ENCODE measurements at regions not wholly inside any gene's neighbourhood (a gene's known extent, or its start where the extent isn't known, plus 50 kb on each side); places are given as distances from the start of the nearest gene placed in this dataset.

DNA sequence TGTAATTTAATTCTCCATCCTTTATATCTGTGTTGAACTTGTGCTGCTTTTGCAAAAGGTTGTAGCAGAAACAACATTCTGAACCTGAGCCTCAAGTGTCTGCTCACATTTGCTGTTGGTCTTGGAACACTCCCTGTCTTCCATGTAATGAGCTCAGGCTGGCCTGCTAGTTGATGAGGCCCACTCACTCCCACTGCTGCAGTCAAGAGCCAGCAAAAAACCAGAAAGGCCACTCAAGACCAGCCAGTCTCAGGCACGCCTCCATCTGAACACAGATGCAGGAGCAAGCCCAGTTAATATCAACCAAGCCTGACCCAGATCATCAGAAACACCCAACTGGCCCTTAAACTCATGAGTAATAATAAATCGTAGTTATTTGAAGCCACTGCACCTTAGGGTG lies 342.2 kb upstream of the NFIA start:
- no peak overlapping the region for H2AFZ ChIP-seq (ENCODE audit: low read length)
- no peak for DNase-seq
- H3K4me2 ChIP-seq (ENCODE audit: low read depth, low read length, poor library complexity, severe bottlenecking), result no peak overlapping the region
- no peaks in the 10 kb centered on the region for H3K9me3 ChIP-seq (ENCODE audit: low read length)
- H3K4me3 ChIP-seq (ENCODE audit: low read length), result no peak overlapping the region
- H3K27ac ChIP-seq (ENCODE audit: low read length), result no peak overlapping the region
- no peaks in the 10 kb centered on the region for H4K20me1 ChIP-seq (ENCODE audit: insufficient read depth, low read depth, low read length)
- no peaks in the 10 kb centered on the region for H3K27me3 ChIP-seq (ENCODE audit: low read length)
- H3K9ac ChIP-seq (ENCODE audit: low read length), result no peak overlapping the region
- no peaks in the 10 kb centered on the region for H3K36me3 ChIP-seq (ENCODE audit: insufficient read depth, low read length)
- H3K9me2 ChIP-seq (replicated peaks; ENCODE audit: insufficient read depth, low read length), result no peaks in the 10 kb centered on the region
- no peaks in the 10 kb centered on the region for H3K4me1 ChIP-seq (ENCODE audit: low read length)
- no peaks in the 10 kb centered on the region for H3K79me2 ChIP-seq (ENCODE audit: low read length)

DNA sequence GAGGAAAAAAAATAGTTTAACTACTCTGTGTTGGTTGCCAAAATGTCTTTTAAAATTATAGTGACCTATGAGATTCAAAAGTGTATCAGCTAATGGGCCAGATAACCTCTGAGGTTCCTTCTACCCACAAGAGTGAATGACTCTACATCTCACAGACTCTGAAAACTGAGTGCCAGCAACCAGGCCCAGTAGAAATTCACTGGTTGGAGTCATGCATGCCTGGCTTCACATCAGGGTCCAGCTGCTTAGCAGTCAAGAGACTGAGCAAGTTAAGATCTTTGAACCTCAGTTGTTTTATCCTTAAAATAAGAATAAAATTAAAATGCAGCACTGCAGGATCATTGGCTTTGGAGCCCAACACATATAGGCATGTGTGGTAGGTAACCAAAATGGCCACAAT lies 342.6 kb upstream of the NFIA start:
- Histone ChIP-seq H3K9me2 (replicated peaks; ENCODE audit: insufficient read depth, low read length) (no peaks in the 10 kb centered on the region), H2AFZ (ENCODE audit: low read length) (no peak overlapping the region), H3K36me3 (ENCODE audit: insufficient read depth, low read length) (no peaks in the 10 kb centered on the region), H3K9ac (ENCODE audit: low read length) (no peak overlapping the region), H3K27me3 (ENCODE audit: low read length) (no peaks in the 10 kb centered on the region), H3K4me3 (ENCODE audit: low read length) (no peak overlapping the region), H3K79me2 (ENCODE audit: low read length) (no peaks in the 10 kb centered on the region), H3K27ac (ENCODE audit: low read length) (no peak overlapping the region), H3K9me3 (ENCODE audit: low read length) (no peaks in the 10 kb centered on the region), H4K20me1 (ENCODE audit: insufficient read depth, low read depth, low read length) (no peaks in the 10 kb centered on the region), H3K4me1 (ENCODE audit: low read length) (no peaks in the 10 kb centered on the region), H3K4me2 (ENCODE audit: low read depth, low read length, poor library complexity, severe bottlenecking) (no peak overlapping the region)
- no peak for DNase-seq

DNA sequence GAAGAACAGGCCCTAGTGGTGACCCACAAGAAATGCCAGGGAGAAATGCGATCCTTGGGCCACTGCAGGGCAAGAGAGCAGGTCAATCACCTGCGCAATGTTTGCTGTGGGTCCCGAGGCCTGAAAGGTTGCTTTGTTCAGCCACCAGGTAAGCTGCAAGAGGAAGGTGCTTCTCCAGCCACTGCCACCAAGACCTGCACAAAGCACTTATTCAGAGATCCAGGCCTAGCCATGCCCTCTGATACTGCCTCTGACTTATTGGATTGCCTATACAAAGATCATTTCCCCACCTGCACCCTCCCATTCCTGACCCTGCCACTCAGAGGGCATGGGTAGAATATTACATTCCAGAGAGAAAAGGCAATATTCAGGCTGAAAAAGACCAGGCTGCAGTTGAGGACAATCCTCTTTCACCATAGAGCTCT lies 349.4 kb upstream of the NFIA start:
- Histone ChIP-seq H3K9ac (ENCODE audit: low read length) (no peak overlapping the region), H3K27ac (ENCODE audit: low read length) (no peak overlapping the region), H4K20me1 (ENCODE audit: insufficient read depth, low read depth, low read length) (no peaks in the 10 kb centered on the region), H3K9me3 (ENCODE audit: low read length) (no peaks in the 10 kb centered on the region), H3K4me2 (ENCODE audit: low read depth, low read length, poor library complexity, severe bottlenecking) (no peak overlapping the region), H3K9me2 (replicated peaks; ENCODE audit: insufficient read depth, low read length) (no peaks in the 10 kb centered on the region), H3K36me3 (ENCODE audit: insufficient read depth, low read length) (no peaks in the 10 kb centered on the region), H2AFZ (ENCODE audit: low read length) (no peak overlapping the region), H3K4me1 (ENCODE audit: low read length) (peaks cover 8% of the 10 kb centered on the region), H3K27me3 (ENCODE audit: low read length) (no peaks in the 10 kb centered on the region), H3K79me2 (ENCODE audit: low read length) (no peaks in the 10 kb centered on the region), H3K4me3 (ENCODE audit: low read length) (no peak overlapping the region)
- DNase-seq, result no peak

DNA sequence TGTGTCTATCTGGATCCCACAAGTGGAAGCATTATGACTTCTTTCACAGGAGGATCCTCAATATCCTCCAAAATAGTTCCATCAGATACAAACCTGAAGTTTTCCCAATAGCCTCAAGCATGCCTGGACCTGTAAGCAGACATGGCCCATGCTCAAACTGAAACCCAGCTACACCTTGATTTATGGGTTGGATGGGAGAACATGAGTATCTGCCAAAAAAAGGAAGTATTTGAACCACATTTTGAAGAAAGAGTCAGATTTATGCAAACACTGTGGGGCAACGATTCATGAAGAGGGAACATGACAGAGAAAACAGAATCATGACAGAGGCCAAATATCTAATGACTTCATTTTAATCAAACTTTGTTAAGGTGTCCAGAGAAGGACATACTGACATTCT lies 351.0 kb upstream of the NFIA start:
- H2AFZ ChIP-seq (ENCODE audit: low read length), result no peak overlapping the region
- no peaks in the 10 kb centered on the region for H3K27me3 ChIP-seq (ENCODE audit: low read length)
- no peaks in the 10 kb centered on the region for H3K9me2 ChIP-seq (replicated peaks; ENCODE audit: insufficient read depth, low read length)
- H3K4me2 ChIP-seq (ENCODE audit: low read depth, low read length, poor library complexity, severe bottlenecking), result no peak overlapping the region
- H3K27ac ChIP-seq (ENCODE audit: low read length), result no peak overlapping the region
- peaks cover 8% of the 10 kb centered on the region for H3K4me1 ChIP-seq (ENCODE audit: low read length)
- DNase-seq, result no peak
- no peak overlapping the region for H3K9ac ChIP-seq (ENCODE audit: low read length)
- no peaks in the 10 kb centered on the region for H3K79me2 ChIP-seq (ENCODE audit: low read length)
- H4K20me1 ChIP-seq (ENCODE audit: insufficient read depth, low read depth, low read length), result no peaks in the 10 kb centered on the region
- H3K4me3 ChIP-seq (ENCODE audit: low read length), result no peak overlapping the region
- H3K9me3 ChIP-seq (ENCODE audit: low read length), result no peaks in the 10 kb centered on the region
- no peaks in the 10 kb centered on the region for H3K36me3 ChIP-seq (ENCODE audit: insufficient read depth, low read length)

DNA sequence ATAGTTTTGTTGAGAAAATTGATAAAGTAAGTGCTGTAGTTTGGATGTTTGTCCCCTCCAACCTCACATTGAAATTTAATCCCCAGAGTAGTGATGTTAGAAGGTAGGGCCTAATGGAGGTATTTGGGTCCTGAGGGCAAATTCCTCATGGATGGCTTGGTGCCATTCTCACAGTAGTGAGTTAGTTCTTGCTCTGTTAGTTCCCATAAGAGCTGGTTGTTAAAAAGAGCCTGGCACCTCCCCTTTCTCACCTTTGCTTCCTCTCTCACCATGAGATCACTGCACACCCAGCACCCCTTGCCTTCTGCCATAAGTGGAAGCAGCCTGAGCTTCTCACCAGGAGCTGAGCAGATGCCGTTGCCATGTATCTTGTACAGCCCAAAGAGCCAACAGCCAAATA lies 354.8 kb upstream of the NFIA start:
- H3K9me2 ChIP-seq (replicated peaks; ENCODE audit: insufficient read depth, low read length), result no peaks in the 10 kb centered on the region
- H3K27me3 ChIP-seq (ENCODE audit: low read length), result no peaks in the 10 kb centered on the region
- H3K9me3 ChIP-seq (ENCODE audit: low read length), result no peaks in the 10 kb centered on the region
- H3K4me1 ChIP-seq (ENCODE audit: low read length), result peaks cover 8% of the 10 kb centered on the region
- H3K9ac ChIP-seq (ENCODE audit: low read length), result no peak overlapping the region
- H3K79me2 ChIP-seq (ENCODE audit: low read length), result no peaks in the 10 kb centered on the region
- no peaks in the 10 kb centered on the region for H3K36me3 ChIP-seq (ENCODE audit: insufficient read depth, low read length)
- H2AFZ ChIP-seq (ENCODE audit: low read length), result no peak overlapping the region
- no peak overlapping the region for H3K27ac ChIP-seq (ENCODE audit: low read length)
- no peak overlapping the region for H3K4me2 ChIP-seq (ENCODE audit: low read depth, low read length, poor library complexity, severe bottlenecking)
- DNase-seq, result no peak
- no peak overlapping the region for H3K4me3 ChIP-seq (ENCODE audit: low read length)
- H4K20me1 ChIP-seq (ENCODE audit: insufficient read depth, low read depth, low read length), result no peaks in the 10 kb centered on the region

DNA sequence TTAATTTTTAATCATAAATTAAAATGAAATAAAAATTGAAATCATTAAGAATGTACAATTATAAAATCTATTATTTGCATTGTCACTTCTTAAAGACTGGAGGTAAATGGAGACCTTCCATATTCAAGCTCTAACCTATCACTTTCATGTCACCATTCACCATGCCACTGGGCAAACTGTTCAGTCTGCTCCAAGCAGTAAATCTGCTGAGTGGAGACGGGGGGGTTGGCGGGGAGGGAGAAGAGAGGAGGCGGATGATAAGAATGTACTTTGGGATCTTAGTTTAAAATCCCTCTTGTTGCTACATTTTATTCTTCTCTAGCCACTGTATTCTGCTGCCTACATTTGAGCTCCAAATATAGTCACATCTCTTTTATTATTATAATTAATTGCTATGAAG lies 365.9 kb upstream of the NFIA start:
- H2AFZ ChIP-seq (ENCODE audit: low read length), result no peak overlapping the region
- H3K9ac ChIP-seq (ENCODE audit: low read length), result no peak overlapping the region
- no peak overlapping the region for H3K27ac ChIP-seq (ENCODE audit: low read length)
- no peak overlapping the region for H3K4me2 ChIP-seq (ENCODE audit: low read depth, low read length, poor library complexity, severe bottlenecking)
- H3K4me1 ChIP-seq (ENCODE audit: low read length), result no peaks in the 10 kb centered on the region
- DNase-seq, result no peak
- no peak overlapping the region for H3K4me3 ChIP-seq (ENCODE audit: low read length)
- H3K27me3 ChIP-seq (ENCODE audit: low read length), result no peaks in the 10 kb centered on the region
- no peaks in the 10 kb centered on the region for H3K79me2 ChIP-seq (ENCODE audit: low read length)
- H3K9me2 ChIP-seq (replicated peaks; ENCODE audit: insufficient read depth, low read length), result no peaks in the 10 kb centered on the region
- H4K20me1 ChIP-seq (ENCODE audit: insufficient read depth, low read depth, low read length), result no peaks in the 10 kb centered on the region
- no peaks in the 10 kb centered on the region for H3K9me3 ChIP-seq (ENCODE audit: low read length)
- H3K36me3 ChIP-seq (ENCODE audit: insufficient read depth, low read length), result no peaks in the 10 kb centered on the region

DNA sequence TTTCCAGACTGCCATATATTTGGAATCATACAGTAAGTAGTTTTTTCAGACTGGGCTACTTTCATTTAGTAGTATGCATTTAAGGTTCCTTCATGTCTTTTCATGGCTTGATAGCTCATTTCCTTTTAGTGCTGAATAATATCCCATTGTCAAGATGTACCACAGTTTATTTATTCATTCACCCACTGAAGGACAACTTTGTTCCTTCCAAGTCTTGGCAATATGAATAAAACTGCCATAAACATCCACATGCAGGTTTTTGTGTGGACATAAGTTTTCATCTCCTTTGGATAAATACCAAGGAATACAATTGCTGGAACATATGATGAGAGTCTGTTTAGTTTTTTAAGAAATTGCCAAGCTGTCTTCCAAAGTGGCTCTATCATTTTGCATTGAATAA lies 366.4 kb upstream of the NFIA start:
- no peaks in the 10 kb centered on the region for H3K9me3 ChIP-seq (ENCODE audit: low read length)
- DNase-seq, result no peak
- no peak overlapping the region for H3K4me3 ChIP-seq (ENCODE audit: low read length)
- H3K4me2 ChIP-seq (ENCODE audit: low read depth, low read length, poor library complexity, severe bottlenecking), result no peak overlapping the region
- no peak overlapping the region for H3K27ac ChIP-seq (ENCODE audit: low read length)
- H4K20me1 ChIP-seq (ENCODE audit: insufficient read depth, low read depth, low read length), result no peaks in the 10 kb centered on the region
- no peaks in the 10 kb centered on the region for H3K9me2 ChIP-seq (replicated peaks; ENCODE audit: insufficient read depth, low read length)
- H3K9ac ChIP-seq (ENCODE audit: low read length), result no peak overlapping the region
- no peaks in the 10 kb centered on the region for H3K4me1 ChIP-seq (ENCODE audit: low read length)
- H3K36me3 ChIP-seq (ENCODE audit: insufficient read depth, low read length), result no peaks in the 10 kb centered on the region
- no peaks in the 10 kb centered on the region for H3K79me2 ChIP-seq (ENCODE audit: low read length)
- H3K27me3 ChIP-seq (ENCODE audit: low read length), result no peaks in the 10 kb centered on the region
- H2AFZ ChIP-seq (ENCODE audit: low read length), result no peak overlapping the region

DNA sequence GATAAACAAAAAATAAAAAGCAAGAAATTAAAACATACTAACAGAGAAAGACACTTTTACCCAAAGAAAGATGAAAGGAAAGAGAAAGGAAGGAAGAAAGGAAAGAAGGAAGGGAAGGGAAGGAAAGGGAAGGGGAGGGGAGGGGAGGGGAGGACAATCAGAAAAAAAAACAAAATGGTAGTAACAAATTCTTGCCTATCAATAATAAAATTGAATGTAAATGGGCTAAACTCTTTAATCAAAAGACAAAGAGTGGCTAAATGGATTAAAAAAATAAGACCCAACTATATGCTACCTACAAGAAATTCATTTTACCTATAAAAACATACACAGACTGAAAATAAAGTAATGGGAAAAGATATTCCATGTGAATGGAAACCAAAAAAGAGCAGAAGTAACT lies 372.9 kb upstream of the NFIA start:
- Histone ChIP-seq H3K27ac (ENCODE audit: low read length) (no peak overlapping the region), H3K9me2 (replicated peaks; ENCODE audit: insufficient read depth, low read length) (no peaks in the 10 kb centered on the region)

DNA sequence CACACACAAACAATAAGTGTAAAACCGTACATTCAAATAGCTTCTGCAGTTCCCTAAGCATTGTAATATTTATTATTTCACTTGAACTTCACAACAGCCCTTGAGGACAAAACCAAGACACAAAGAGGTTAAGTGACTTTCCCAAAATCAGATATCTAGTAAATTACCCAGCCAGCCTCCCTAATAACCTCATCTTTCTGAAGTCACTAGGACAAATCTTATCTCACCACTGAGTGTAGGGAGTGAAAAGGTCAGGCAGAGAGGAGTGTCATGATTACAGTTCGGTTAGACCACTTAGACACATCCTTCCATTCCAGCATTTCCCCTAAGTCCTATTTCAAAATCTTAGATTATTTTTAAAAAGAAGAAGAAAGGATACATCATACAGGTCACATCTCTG lies 377.3 kb upstream of the NFIA start:
- Histone ChIP-seq H3K27me3 (ENCODE audit: low read length) (0 out of 2 replicates have a peak, but pooled peaks cover 3% of the 10 kb centered on the region), H2AFZ (ENCODE audit: low read length) (no peak overlapping the region), H3K9me3 (ENCODE audit: low read length) (no peaks in the 10 kb centered on the region), H3K9ac (ENCODE audit: low read length) (no peak overlapping the region), H3K4me1 (ENCODE audit: low read length) (no peaks in the 10 kb centered on the region), H3K9me2 (replicated peaks; ENCODE audit: insufficient read depth, low read length) (no peaks in the 10 kb centered on the region), H3K4me3 (ENCODE audit: low read length) (no peak overlapping the region), H3K4me2 (ENCODE audit: low read depth, low read length, poor library complexity, severe bottlenecking) (no peak overlapping the region), H3K27ac (ENCODE audit: low read length) (no peak overlapping the region), H3K36me3 (ENCODE audit: insufficient read depth, low read length) (no peaks in the 10 kb centered on the region), H4K20me1 (ENCODE audit: insufficient read depth, low read depth, low read length) (no peaks in the 10 kb centered on the region), H3K79me2 (ENCODE audit: low read length) (no peaks in the 10 kb centered on the region)
- DNase-seq, result no peak

More for the DNA sequence above, 372.9 kb upstream of the NFIA start:
- Histone ChIP-seq H3K27me3 (ENCODE audit: low read length) (no peaks in the 10 kb centered on the region), H3K79me2 (ENCODE audit: low read length) (no peaks in the 10 kb centered on the region), H3K4me1 (ENCODE audit: low read length) (no peaks in the 10 kb centered on the region), H3K9me3 (ENCODE audit: low read length) (no peaks in the 10 kb centered on the region), H3K4me3 (ENCODE audit: low read length) (no peak overlapping the region), H4K20me1 (ENCODE audit: insufficient read depth, low read depth, low read length) (no peaks in the 10 kb centered on the region), H3K4me2 (ENCODE audit: low read depth, low read length, poor library complexity, severe bottlenecking) (no peak overlapping the region), H3K36me3 (ENCODE audit: insufficient read depth, low read length) (no peaks in the 10 kb centered on the region), H3K9ac (ENCODE audit: low read length) (no peak overlapping the region), H2AFZ (ENCODE audit: low read length) (no peak overlapping the region)
- no peak for DNase-seq

All from Karpas-422 (cell line).